Natural killer cell treated with Interleukin-12 subunit alpha and Interleukin-12 subunit beta and Interleukin-15 and Interleukin-18, amount 100 ng/mL, for 72 hours (primary cell): ENCODE measurements at regions not wholly inside any gene's neighbourhood (a gene's known extent, or its start where the extent isn't known, plus 50 kb on each side); places are given as distances from the start of the nearest gene placed in this dataset.
"Not testable (repeated sequence)": the region's sequence is repeated elsewhere in the genome, so short reads cannot be mapped to it uniquely, and the experiment has no call there.

Source experiments
- ATAC-seq, 2 donors: fragments of 150-1000 bp; cut with Tn5 transposase in 1 of 2; sonication (Bioruptor Pico), chemical (Tn5 transposase) in 1 of 2; 2 replicates each; pipeline ENCODE4 v1.10.0; 2021
- DNase-seq: peaks from one replicate; pipeline ENCODE4 v3.0.0; 2022; ENCODE audit warnings: low spot score
- H3K27ac Mint-ChIP-seq, 2 donors: 1 replicate in 1 of 2; 2 replicates in 1 of 2; pipeline ENCODE4 v1.8.0; 2022; ENCODE audit warnings: mixed read lengths in 2 of 2, mild to moderate bottlenecking in 1 of 2, moderate library complexity in 1 of 2
- H3K27me3 Mint-ChIP-seq, 2 donors: 1 replicate in 1 of 2; 2 replicates in 1 of 2; pipeline ENCODE4 v1.8.0; 2022; ENCODE audit warnings: mixed read lengths in 2 of 2
- H3K36me3 Mint-ChIP-seq: one replicate; pipeline ENCODE4 v1.8.0; 2022; ENCODE audit warnings: mixed read lengths
- H3K4me1 Mint-ChIP-seq, 2 donors: 1 replicate in 1 of 2; 2 replicates in 1 of 2; pipeline ENCODE4 v1.8.0; 2022; ENCODE audit warnings: low read depth in 2 of 2, mixed read lengths in 2 of 2, mild to moderate bottlenecking in 1 of 2
- H3K4me3 Mint-ChIP-seq: one replicate; pipeline ENCODE4 v1.8.0; 2022; ENCODE audit warnings: mixed read lengths
- H3K9me3 Mint-ChIP-seq: 2 replicates; pipeline ENCODE4 v1.8.0; 2022; ENCODE audit warnings: mixed read lengths

DNA sequence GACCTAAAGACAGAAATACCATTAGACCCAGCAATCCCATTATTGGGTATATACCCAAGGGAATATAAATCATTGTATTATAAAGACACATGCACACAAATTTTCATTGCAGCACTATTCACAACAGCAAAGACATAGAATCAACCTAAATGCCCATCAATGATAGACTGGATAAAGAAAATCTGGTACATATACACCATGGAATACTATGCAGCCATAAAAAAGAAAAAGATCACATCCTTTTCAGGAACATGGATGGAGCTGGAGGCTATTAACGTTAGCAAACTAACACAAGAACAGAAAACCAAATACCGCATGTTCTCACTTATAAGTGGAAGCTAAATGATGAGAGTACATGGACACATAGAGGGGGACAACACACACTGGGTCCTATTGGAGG is 280.1 kb upstream of the G2E3 start:
- not testable (repeated sequence) for H3K36me3 Mint-ChIP-seq, H3K4me3 Mint-ChIP-seq, H3K9me3 Mint-ChIP-seq, H3K27ac Mint-ChIP-seq, ATAC-seq, H3K4me1 Mint-ChIP-seq, DNase-seq, H3K27me3 Mint-ChIP-seq

DNA sequence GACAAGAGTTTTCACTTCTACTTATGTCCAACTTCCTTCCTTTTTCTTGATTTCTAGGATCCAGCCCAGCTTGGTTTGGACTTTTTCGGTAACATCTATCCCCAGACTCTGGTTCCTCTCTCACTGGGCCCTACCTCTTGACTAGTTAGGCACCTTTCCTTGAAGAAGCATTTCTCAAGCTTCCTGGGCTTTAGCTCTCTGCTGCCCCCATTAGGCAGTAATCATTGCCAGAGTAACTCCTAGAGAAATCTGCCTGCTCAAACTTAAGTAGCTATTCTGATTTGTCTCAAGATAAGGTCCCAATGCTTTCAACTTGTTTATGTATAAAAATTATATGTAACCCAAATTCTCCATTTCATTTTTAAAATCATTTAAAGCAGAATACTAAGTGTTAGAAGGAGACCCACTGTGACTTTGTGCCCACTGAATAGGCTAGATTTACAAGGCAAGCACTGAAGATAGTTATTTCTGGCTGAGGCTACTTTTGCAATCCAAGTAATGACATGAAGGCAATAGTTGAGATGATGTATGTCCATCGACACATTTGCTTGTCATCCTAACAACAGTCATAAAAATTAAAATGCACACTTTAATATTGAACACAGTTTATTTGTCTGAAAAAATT is 275.0 kb upstream of the G2E3 start:
- ATAC-seq (no peak), DNase-seq (no peak)
- peaks cover 4% of the 10 kb centered on the region for H3K9me3 Mint-ChIP-seq
- H3K27me3 Mint-ChIP-seq, result no peaks in the 10 kb centered on the region
- no peaks in the 10 kb centered on the region for H3K4me1 Mint-ChIP-seq
- H3K36me3 Mint-ChIP-seq, result no peaks in the 10 kb centered on the region
- H3K4me3 Mint-ChIP-seq, result no peak overlapping the region
- H3K27ac Mint-ChIP-seq, result no peak overlapping the region

DNA sequence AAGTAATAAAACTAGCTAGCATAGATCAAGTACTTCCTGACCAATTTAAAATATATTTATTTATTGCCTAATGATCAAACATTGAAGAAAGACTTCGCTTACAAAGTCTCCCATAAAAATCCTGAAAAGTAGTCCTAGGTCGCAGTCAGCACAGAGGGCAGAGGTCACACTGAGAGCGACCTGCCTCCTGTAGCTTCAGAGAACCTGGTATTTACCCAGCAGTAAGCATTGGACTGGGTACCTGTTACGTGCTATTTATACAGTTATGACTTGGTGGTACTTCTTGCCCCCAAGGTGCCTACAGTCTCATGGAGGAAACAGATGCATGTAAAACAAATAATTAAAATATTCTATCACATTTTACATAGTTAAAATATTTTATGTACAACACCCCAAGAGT is 274.1 kb upstream of the G2E3 start:
- no peak for ATAC-seq
- Mint-ChIP-seq H3K27me3 (no peaks in the 10 kb centered on the region), H3K27ac (no peak overlapping the region), H3K4me3 (no peak overlapping the region), H3K9me3 (peaks cover 4% of the 10 kb centered on the region), H3K36me3 (no peaks in the 10 kb centered on the region), H3K4me1 (no peaks in the 10 kb centered on the region)
- DNase-seq, result no peak

DNA sequence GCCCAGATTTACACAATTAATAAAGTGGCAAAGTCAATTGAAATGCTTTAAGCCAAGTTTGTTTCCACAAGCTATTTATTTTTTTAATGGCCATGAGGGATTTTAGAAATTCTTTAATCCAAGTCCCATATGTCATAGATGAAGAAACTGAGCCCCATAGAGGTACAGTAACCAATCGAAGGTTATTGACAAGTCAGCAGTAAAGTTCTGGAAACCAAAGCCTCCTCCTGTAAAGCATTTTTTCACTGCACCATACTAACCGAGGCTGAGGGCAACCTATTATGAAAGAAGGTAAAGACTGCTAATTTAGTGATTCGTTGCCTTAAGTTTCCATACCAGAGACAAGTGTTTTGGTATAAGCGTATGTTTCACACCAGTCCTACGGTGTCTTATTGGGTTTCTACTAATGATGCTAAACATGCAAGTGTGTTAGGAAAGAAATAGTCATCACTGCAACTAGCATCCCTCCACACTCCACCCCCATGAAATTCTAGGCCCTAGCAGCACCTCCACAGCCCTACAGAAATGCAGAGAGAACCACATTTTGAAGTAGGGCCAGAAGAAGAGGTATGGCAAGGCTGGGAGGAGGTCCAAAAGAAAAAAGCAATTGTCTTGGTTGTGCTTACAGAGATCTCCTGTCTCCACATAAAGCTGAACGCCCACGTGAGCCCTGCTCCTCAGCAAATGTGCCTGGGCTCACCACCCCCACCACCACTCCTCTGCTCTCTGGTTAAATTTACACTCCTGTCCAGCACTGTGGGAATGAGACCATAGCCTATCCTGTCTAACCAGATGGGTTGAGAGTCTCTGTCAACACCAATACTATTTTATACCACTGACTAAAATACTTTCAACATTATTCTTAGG is 271.1 kb upstream of the G2E3 start:
- Mint-ChIP-seq H3K27me3 (no peaks in the 10 kb centered on the region), H3K36me3 (no peaks in the 10 kb centered on the region), H3K4me1 (no peaks in the 10 kb centered on the region), H3K4me3 (no peak overlapping the region), H3K9me3 (peaks cover 4% of the 10 kb centered on the region), H3K27ac (no peak overlapping the region)
- no peak for ATAC-seq
- no peak for DNase-seq

DNA sequence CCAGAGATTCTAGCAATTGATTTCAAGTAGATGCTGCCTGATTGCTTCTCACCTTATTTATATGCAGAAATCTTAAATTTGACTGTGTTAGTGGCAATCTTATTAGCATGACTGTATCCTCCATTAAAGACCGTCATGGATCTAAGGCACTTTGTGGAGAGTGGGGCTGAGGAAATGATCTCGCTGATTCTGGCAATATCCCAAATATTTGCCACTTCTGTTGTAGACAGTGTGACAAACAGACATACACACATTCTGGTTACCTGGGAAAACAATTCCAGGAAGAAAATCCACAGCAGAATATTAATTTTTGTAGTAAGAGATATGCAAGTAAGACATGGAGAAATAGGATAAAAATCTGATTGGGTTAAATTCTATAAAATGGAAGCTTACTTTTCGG is 269.0 kb upstream of the G2E3 start:
- Mint-ChIP-seq H3K27me3 (no peaks in the 10 kb centered on the region), H3K4me1 (no peaks in the 10 kb centered on the region), H3K36me3 (no peaks in the 10 kb centered on the region), H3K27ac (no peak overlapping the region), H3K9me3 (no peaks in the 10 kb centered on the region), H3K4me3 (no peak overlapping the region)
- no peak for ATAC-seq
- DNase-seq, result no peak

DNA sequence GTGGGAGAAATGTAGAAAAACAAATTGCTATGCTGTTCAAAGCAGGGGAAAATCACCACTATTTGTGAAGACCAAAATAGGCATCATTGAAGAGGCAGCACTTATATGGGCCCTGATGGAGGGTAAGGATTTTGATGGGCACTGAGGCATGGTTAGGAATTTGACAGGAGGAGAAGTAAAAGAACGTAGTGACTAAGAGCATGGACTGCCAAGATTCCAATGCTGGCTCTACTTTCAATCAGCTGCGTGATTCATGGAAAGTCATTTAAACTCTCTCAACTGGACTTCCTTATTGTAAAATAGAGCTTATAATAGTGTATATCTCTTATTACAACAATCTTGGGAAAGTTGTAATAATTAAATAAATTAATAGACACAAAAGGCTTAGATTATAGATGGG is 267.7 kb upstream of the G2E3 start:
- H3K27ac Mint-ChIP-seq, result no peak overlapping the region
- no peaks in the 10 kb centered on the region for H3K36me3 Mint-ChIP-seq
- ATAC-seq (no peak), DNase-seq (no peak)
- no peaks in the 10 kb centered on the region for H3K27me3 Mint-ChIP-seq
- H3K4me3 Mint-ChIP-seq, result no peak overlapping the region
- no peaks in the 10 kb centered on the region for H3K9me3 Mint-ChIP-seq
- no peaks in the 10 kb centered on the region for H3K4me1 Mint-ChIP-seq

DNA sequence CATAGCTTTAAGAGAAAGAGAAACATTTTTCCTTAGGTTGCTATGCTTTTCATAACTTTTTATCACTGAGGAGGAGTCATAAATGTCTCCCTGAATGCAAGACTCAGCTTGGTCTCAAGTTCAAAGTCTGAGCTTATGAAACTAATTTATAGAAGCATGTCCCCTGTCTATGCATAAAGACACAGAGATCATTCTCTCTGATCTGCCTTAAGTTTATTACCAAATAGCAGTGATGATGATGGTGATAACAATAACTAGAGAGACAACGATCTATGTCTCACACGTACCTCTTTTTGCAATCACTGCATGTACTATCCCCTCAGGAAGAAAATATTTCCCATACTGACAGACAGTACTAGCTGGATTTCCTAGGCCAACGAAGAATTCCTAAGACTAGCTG is 266.4 kb upstream of the G2E3 start:
- ATAC-seq (no peak), DNase-seq (no peak)
- no peaks in the 10 kb centered on the region for H3K27me3 Mint-ChIP-seq
- no peak overlapping the region for H3K27ac Mint-ChIP-seq
- H3K4me1 Mint-ChIP-seq, result no peaks in the 10 kb centered on the region
- no peak overlapping the region for H3K4me3 Mint-ChIP-seq
- H3K36me3 Mint-ChIP-seq, result no peaks in the 10 kb centered on the region
- peaks cover 2% of the 10 kb centered on the region for H3K9me3 Mint-ChIP-seq

DNA sequence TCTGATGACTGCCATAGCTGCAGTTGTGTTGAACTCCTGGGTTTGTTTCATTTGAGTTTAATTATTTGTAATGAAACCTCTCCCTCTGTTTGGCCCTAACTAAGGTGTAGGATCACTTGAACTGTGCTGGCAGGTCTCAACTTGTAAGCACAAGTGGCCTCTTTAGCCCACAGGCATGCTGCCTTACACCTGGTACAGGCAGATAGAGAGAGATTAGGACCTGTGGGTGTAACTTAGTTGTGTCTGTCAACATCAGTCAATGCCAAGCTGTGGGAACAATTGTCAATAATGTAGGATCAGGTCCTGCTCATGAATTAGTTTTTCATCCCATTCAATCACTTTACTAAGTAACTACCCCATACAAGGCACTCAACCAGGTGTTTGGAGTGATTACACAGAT is 263.0 kb upstream of the G2E3 start:
- H3K9me3 Mint-ChIP-seq, result peaks cover 6% of the 10 kb centered on the region
- H3K27ac Mint-ChIP-seq, result no peak overlapping the region
- DNase-seq (no peak), ATAC-seq (no peak)
- no peaks in the 10 kb centered on the region for H3K4me1 Mint-ChIP-seq
- H3K4me3 Mint-ChIP-seq, result no peak overlapping the region
- no peaks in the 10 kb centered on the region for H3K27me3 Mint-ChIP-seq
- no peaks in the 10 kb centered on the region for H3K36me3 Mint-ChIP-seq

DNA sequence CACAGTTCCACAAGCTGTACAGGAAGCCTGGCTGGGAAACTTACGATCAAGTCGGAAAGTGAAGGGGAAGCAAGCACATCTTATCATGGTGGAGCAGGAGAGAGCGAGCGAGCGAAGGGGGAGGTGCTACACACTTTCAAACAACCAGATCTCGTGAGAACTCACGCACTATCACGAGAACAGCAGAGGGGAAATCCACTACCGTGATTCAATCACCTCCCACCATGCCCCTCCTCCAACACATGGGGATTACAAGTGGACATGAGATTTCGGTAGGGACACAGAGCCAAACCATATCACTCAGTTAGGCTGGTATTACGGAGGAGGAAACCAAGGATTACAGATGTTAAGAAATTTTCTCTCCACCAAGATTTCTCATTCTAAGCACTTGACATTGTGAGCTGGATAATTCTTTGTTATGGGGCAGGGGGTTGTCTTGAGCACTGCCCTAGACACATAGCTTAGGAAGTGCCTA is 262.0 kb upstream of the G2E3 start:
- Mint-ChIP-seq H3K4me3 (no peak overlapping the region), H3K4me1 (no peaks in the 10 kb centered on the region), H3K27ac (no peak overlapping the region), H3K27me3 (no peaks in the 10 kb centered on the region), H3K36me3 (no peaks in the 10 kb centered on the region), H3K9me3 (peaks cover 6% of the 10 kb centered on the region)
- DNase-seq, result no peak
- no peak for ATAC-seq

DNA sequence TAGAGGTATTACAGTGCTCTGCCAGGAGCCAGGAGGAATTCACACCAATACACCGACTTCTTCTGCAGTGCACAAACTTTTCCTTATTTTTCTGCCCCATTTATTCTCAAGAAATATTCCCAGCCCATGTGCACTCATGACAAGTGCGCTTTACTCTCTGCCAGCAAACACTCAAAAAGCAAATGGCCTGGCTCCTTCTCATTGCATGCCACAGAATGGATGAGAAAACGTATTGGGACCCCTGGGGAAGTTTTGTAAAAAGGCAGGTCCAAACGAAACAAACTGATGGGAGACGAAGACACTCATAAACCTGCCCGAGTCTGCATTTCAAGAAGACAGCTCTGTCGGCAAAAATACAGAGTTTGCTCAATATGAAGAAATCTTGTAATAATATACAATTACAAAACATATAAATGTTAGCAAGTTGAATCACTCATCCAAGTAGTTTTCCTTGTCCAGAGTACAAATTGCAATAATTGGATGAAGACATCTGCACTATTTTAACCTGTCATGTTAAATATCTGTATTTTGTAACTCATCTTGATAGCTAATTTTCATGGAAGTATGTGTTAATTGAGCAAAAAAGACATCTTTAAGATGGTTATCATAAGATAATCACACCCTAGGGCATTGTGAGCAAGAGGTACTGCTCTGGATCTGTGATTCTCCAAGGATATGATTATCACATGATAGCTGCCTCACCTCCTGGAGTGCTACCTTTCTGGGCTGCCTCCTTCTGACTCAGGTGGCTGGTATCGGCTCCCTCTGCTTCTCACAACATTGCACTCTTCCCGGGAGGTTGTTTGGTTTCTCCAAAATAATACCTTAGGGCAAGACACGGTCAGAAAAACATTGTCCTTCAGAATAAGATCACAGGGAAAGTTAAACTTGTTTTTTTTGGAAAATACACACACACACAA is 260.8 kb upstream of the G2E3 start:
- Mint-ChIP-seq H3K4me3 (no peak overlapping the region), H3K9me3 (peaks cover 10% of the 10 kb centered on the region), H3K27ac (no peak overlapping the region), H3K36me3 (no peaks in the 10 kb centered on the region), H3K4me1 (no peaks in the 10 kb centered on the region), H3K27me3 (no peaks in the 10 kb centered on the region)
- ATAC-seq (no peak), DNase-seq (no peak)

DNA sequence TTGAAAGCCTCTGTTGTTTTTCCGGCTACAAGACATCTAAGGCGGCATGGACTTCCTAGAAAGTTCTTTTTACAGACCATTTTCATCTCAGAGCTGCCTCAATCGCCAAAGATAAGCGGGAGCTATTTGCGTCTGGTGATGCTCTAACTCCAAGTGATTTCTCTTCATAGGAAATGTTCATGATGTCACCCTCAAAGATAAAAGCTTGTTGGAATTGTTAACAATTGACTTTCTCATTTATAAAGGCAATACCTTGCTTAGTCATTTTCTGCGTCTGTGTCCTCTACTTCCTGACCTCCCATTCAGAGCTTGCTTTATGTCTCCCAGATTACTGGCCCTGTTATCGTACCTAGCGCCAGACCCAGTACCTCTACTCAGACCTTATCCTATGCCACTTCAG is 259.0 kb upstream of the G2E3 start:
- Mint-ChIP-seq H3K27ac (no peak overlapping the region), H3K9me3 (peaks cover 17% of the 10 kb centered on the region), H3K36me3 (no peaks in the 10 kb centered on the region), H3K4me1 (no peaks in the 10 kb centered on the region), H3K27me3 (no peaks in the 10 kb centered on the region), H3K4me3 (no peak overlapping the region)
- ATAC-seq (no peak), DNase-seq (no peak)

DNA sequence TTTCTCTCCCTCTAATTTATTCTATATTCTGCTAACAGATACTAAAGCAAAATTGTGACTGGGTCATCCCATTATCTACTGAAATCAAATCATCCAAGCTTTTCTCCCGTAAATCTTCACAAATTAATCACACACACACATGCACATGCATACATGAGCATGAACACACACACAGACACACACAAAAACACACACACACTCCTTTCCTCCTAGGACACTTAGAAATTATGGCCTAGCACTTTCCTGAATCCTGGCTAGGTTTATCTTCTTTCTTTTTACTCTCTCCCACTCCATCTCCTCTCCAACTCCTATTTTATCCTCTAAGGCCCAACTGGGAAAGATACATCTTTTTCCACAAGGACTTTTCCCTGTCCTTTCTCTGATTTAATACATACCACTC is 255.6 kb upstream of the G2E3 start:
- ATAC-seq (no peak), DNase-seq (no peak)
- no peak overlapping the region for H3K4me3 Mint-ChIP-seq
- no peaks in the 10 kb centered on the region for H3K4me1 Mint-ChIP-seq
- H3K36me3 Mint-ChIP-seq, result no peaks in the 10 kb centered on the region
- peaks cover 15% of the 10 kb centered on the region for H3K9me3 Mint-ChIP-seq
- H3K27me3 Mint-ChIP-seq, result no peaks in the 10 kb centered on the region
- H3K27ac Mint-ChIP-seq, result no peak overlapping the region

DNA sequence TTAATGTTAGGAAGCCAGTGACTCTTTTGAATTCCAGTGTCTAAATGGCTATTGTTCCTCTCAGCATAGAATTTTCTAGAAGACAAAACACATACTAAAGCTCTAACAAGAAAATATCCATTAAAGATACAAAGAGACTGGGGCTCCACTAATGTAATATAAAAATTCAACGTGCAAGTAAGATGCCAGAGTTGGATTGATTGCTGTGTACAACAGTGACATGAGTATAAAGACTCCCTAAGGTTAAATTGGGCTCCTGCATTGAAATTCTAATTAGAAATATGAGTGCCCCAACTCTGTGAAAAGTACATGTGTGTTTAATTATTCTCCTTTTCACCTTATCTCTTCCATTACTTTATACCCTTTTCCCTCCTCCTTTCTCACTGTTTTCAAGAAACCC is 253.6 kb upstream of the G2E3 start:
- Mint-ChIP-seq H3K27me3 (no peaks in the 10 kb centered on the region), H3K4me3 (no peak overlapping the region), H3K4me1 (no peaks in the 10 kb centered on the region), H3K36me3 (no peaks in the 10 kb centered on the region), H3K9me3 (peaks cover 17% of the 10 kb centered on the region), H3K27ac (no peak overlapping the region)
- no peak for ATAC-seq
- DNase-seq, result no peak

DNA sequence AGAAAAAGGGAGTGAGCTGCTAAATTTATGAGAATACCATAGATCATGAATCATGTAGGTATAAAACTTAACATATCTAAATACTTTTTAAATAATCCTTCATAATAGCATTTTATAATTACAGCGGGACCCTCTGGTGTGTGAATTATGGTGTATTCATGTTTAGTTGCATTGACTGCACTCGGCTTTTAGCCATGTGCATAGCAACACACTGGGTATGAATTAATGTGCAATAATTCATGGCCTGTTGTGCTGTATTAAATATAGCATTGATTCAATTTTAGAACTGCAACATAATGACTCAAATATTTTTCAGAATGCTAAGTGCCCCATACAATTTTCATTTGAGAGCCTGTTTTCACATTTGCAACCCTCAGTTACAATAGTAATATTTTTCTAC is 249.6 kb upstream of the G2E3 start:
- H3K36me3 Mint-ChIP-seq, result no peaks in the 10 kb centered on the region

More for the DNA sequence above, 249.6 kb upstream of the G2E3 start:
- DNase-seq, result no peak
- no peak for ATAC-seq
- H3K4me1 Mint-ChIP-seq, result no peaks in the 10 kb centered on the region
- H3K27ac Mint-ChIP-seq, result no peak overlapping the region
- no peak overlapping the region for H3K4me3 Mint-ChIP-seq
- no peaks in the 10 kb centered on the region for H3K27me3 Mint-ChIP-seq
- H3K9me3 Mint-ChIP-seq, result peaks cover 13% of the 10 kb centered on the region
